C1 segment of cervical spinal cord (tissue), 14 donors: ENCODE measurements at regions not wholly inside any gene's neighbourhood (a gene's known extent, or its start where the extent isn't known, plus 50 kb on each side); places are given as distances from the start of the nearest gene placed in this dataset.
"Not testable (repeated sequence)": the region's sequence is repeated elsewhere in the genome, so short reads cannot be mapped to it uniquely, and the experiment has no call there.

Experiments
- DNase-seq, 14 donors: peaks; one replicate each; lab custom pipeline; 2025; lab: John Stamatoyannopoulos, UW

GRCh38 chr18:11464129-11464528 lies 145.3 kb upstream of the SLC35G4 start:
- DNase-seq: no peak

DNA sequence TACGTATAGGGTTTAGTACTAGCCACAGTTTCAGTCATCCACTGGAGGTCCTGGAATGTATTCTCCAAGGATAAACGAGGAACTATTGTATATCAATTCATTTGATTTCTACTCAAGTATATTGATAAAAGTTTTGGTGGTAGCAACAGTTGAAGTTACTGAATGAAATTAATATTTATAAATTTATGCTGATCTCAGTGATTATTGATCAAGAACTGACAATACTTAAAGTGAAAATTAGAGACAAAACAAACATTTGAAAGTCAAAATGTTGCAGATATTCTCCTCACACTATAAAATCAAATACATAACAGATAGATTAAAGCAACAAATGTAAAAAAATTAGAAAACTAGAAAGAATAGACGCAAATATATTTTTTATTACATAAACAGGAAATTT lies 150.9 kb upstream of the SLC35G4 start:
- DNase-seq: no peak

DNA sequence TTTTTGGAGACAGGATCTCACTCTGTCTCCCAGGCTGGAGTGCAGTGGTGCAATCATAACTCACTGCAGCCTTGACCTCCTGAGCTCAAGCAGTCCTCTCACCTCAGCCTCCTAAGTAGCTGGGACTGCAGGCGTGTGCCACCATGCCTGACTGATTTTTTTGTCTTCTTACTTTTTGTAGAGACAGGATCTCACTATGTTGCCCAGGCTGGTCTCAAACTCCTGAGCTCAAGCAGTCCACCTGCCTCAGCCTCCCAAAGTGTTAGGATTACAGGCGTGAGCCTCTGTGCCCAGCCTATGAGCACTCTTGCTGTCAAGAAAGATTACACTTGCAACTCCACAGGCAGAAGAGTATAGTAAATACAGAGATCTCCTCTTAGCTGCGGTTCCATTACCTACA lies 151.5 kb upstream of the SLC35G4 start:
- DNase-seq: not testable (repeated sequence)

DNA sequence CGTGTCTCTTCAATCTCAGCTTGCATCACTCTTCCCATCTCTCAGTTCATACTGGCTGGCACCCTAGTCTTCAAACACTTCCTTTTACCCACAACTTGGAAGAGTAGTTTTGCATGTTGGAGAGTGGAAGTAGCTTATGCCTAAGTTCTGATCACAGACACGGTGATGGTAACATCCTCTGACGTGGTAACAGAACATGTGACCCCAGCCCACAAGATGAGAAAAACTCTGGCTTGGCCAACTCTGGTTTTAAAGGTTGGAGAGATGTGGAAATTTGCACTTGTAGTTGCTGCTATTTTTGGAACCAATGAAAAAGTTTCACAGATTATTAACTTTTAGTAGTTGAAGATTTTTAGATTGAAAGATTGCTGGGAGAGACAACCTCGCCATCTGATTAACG lies 155.4 kb upstream of the SLC35G4 start:
- no peak for DNase-seq

DNA sequence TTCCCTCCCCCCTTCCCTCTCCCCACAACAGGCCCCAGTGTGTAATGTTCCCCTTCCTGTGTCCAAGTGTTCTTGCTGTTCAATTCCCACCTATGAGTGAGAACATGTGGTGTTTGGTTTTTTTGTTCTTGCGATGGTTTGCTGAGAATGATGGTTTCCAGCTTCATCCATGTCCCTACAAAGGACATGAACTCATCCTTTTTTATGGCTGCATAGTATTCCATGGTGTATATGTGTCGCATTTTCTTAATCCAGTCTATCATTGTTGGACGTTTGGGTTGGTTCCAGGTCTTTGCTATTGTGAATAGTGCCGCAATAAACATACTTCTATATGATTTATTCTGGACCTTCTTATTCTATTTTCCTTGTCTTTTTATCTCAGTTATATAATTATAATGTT lies 165.2 kb upstream of the SLC35G4 start:
- not testable (repeated sequence) for DNase-seq

GRCh38 chr18:11437046-11437445 lies 172.3 kb upstream of the SLC35G4 start:
- no peak for DNase-seq

DNA sequence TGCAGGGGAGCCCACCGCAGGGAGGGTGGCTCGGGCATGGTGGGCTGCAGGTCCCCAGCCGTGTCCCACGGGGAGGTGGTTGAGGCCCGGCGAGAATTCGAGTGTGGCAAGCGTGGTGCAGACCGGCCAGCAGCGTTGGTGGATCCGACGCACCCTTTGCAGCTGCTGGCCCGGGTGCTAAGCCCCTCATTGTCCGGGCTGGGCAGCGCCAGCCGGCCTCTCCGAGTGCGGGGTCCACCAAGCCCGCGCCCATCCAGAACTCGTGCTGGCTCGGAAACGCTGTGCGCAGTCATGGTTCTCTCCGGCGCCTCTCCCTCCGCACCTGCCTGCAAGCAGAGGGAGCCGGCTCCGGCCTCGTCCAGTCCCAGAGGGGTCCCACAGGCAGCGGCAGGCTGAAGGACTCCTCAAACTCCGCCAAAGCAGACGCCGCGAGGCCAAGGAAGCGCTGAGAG lies 177.0 kb upstream of the SLC35G4 start:
- DNase-seq: no peak

GRCh38 chr18:11429876-11430275 lies 179.5 kb upstream of the SLC35G4 start:
- DNase-seq: no peak

DNA sequence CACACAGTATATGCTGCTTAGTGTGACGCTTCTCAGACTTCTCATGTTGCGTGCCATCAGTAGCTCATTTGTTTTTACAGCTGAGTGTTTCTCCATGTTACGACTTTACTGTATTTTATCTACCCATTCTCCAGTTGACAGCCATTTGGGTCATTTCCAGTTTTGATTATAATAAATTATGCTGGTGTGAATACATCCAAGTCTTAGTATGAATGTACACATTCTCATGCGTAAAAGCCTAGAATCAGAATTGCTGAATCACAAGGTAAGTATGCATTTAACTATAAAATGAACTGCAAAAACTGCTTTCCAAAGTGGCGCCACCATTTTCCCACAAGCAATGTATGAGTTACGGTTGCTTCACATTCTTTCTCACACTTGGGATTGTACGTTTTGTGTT lies 184.2 kb upstream of the SLC35G4 start:
- DNase-seq: no peak

DNA sequence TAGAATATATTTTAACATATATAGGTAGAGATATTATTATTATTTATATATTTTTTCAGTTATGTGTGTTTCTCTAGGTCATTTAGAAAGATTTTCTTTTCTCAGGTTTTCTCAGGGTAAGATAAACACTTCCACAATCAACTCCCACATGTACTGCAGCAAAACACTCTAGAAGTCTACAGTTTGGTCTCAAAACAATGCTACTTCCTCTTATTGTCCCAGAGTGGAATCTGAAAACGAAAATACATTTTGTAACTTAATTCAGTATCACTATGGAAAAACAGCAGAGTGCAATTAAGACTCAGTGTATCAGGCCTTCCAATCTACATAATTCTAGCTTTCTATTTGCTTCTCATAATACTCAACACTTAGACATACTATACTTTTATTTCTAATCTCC lies 190.1 kb upstream of the SLC35G4 start:
- no peak for DNase-seq

- no peak for DNase-seq
Observed at GRCh38 chr18:11412811-11413210, 196.6 kb upstream of the SLC35G4 start.

GRCh38 chr18:11411048-11411447 lies 198.3 kb upstream of the SLC35G4 start:
- DNase-seq: no peak

DNA sequence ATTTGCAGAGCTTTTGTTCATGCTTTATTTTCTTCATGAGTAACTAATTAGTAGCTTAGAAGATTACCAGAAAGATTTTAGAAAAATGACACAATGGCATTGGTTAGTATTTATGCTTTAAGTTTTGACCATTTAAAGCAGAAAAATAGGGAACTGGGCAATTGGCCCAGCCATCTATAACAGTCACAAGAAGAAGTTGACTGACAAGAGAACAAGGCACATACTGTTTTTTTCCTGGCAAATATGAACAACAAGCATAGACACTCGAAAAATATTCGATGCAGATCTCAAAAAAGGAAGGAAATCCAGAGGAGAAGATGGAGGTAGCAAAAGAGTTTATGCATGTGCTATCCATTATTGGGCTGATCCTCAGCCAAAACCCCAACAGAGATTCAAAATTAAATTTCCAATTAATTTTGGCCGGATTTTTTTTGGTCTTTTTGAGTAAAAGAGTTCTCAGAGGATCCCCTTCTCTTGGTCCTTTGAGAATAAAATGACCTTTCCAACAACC lies 200.8 kb upstream of the SLC35G4 start:
- DNase-seq: no peak

DNA sequence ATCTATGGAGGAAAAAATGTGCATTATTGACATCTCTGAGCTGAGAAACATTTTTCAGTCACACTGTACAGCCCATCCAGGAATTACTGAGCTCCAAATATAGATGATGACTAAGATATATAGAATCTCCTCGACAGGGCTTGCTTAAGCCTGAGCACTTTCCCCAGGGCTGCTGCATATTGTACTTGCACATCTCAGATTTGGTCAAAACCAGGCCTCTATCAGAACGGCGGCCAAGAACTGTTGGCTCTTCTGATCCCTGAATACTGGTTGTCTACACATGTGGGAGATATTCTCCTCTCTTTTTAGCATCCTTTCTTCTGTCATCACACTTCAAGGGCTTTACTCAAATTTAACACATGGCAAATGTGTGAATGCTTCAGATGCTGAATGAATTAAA lies 201.5 kb upstream of the SLC35G4 start:
- DNase-seq: no peak

DNA sequence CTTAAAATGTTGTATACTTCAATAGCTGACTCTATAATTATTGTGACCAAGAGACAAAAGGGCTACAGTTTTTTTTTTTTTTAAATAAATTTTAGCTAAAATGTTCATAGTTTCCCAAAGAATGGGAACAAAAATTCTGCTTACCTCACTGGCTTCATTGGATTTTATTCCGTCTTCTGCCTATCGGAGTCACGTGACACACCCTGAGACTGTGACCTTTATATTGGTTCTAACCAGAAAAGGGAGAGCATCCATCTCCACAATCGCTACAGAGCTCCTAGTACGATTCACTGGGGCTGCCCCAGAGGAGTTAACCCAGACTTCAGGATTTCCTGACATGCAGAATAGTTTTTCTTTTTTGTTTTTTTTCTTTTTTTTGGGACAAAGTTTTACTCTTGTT lies 203.6 kb upstream of the SLC35G4 start:
- DNase-seq: no peak

GRCh38 chr18:11400703-11401102 lies 208.7 kb upstream of the SLC35G4 start:
- DNase-seq: no peak

- DNase-seq: no peak
Observed at GRCh38 chr18:11398625-11399024, 210.8 kb upstream of the SLC35G4 start.

GRCh38 chr18:11392980-11393885 lies 216.2 kb upstream of the SLC35G4 start:
- no peak for DNase-seq

DNA sequence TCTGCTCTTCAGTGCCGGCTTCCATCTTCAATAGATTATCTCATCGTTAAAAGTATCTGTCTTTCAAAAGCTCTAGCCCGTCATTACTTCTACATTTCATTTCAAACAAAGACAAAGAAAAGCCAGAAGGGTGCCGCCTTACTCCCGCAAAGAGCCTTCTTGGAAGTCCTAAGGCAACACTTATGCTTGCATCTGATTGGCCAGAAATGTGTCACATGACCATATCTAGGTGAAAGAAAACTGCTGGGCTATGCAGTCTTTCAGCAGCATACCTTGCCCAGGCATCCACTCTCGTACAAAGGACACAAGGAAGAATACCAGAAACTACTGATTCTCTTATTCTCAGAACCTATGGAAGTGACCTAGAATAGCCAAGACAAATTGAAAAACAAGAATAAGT lies 217.1 kb upstream of the SLC35G4 start:
- DNase-seq: no peak

- DNase-seq: no peak
Observed at GRCh38 chr18:11391661-11392060, 217.7 kb upstream of the SLC35G4 start.

GRCh38 chr18:11388755-11389680 lies 220.4 kb upstream of the SLC35G4 start:
- no peak for DNase-seq

DNA sequence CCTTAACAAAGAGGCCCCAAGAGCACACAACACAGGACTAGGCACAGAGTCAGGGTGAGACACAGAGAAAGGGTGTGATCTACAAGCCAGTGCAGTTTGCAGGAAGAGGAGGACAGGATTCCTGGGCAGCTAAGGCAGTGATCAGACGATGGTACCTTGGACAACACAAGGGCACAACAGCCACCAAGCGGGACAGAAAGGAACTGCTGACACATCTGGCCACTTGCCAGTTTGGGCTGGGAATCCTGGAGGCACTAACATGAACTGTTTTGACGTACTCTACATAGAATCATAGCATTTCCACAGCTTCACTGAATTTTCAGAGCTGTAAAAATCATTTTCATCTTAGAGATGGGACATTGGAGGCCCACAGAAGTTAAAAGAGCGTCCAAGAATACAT lies 221.5 kb upstream of the SLC35G4 start:
- DNase-seq: peak in 1 of 14 donors; percentile 5
